ENCODE measurements at regions not wholly inside any gene's neighbourhood (a gene's known extent, or its start where the extent isn't known, plus 50 kb on each side); places are given as distances from the start of the nearest gene placed in this dataset.

DNA sequence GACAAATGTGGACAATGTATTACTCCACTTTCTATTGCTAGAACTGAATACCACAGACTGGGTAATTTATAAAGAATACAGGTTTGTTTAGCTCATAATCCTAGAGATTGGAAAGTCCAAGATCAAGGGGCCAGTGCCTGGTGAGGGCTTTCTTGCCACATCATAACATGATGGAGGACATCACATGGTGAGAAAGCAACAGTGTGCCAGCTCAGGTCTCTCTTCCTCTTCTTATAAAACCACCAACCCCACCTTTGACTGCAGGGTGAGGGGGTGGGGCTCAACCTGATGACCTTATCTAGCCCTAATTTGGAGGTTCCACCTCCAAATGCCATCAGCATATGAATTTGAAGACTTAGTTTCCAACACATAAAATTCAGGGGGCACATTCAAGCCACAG is 105.7 kb upstream of the CXorf66 start:
- Histone ChIP-seq H3K9ac (ENCODE audit: control insufficient read depth, insufficient read depth, low read length) (no peak overlapping the region), H3K27ac (ENCODE audit: control insufficient read depth, insufficient read depth) (no peak overlapping the region), H3K79me2 (ENCODE audit: control insufficient read depth, insufficient read depth, low read length) (no peaks in the 10 kb centered on the region), H3K4me1 (ENCODE audit: control insufficient read depth, insufficient read depth, low read length) (no peaks in the 10 kb centered on the region), H2AFZ (ENCODE audit: control insufficient read depth, low read depth, low read length) (no peak overlapping the region), H4K20me1 (ENCODE audit: control insufficient read depth, insufficient read depth) (no peaks in the 10 kb centered on the region), H3K9me3 (replicated peaks; ENCODE audit: control insufficient read depth, insufficient read depth, low read length) (no peaks in the 10 kb centered on the region), H3K4me3 (no peak overlapping the region), H3K27me3 (replicated peaks in 1 of 2; ENCODE audit: control insufficient read depth in 2 of 2, insufficient read depth in 2 of 2, low read length in 1 of 2) (no peaks in the 10 kb centered on the region), H3K4me2 (ENCODE audit: control insufficient read depth, insufficient read depth) (no peak overlapping the region), H3K36me3 (ENCODE audit: control insufficient read depth in 2 of 2, insufficient read depth in 2 of 2, low read length in 1 of 2) (no peaks in the 10 kb centered on the region)
- in situ Hi-C loops (cut with MboI) (loop anchor here (25.0 kb wide), 1 partner anchor 591 kb away; no protein-coding TSS in a partner anchor), intact Hi-C loops (cut with micrococcal nuclease; ENCODE audit: unreplicated experiment) (no loop called here)
- BruUV-seq (replicated peaks), result no TSS peak
- ChIA-PET POLR2A (no interaction called here), SMC1A (ENCODE audit: uncharacterized antibody, unreplicated experiment) (no interaction called here), CTCF (interaction anchor here (0.9 to 1.0 kb wide), 2 partner anchors 13 to 14 kb away, joined by 3 read pairs; no protein-coding TSS in a partner anchor), RAD21 (ENCODE audit: unreplicated experiment) (no interaction called here)
- FAIRE-seq (no peak), ATAC-seq (no peak), DNase-seq (ENCODE audit: low read depth, low spot score) (no peak)
- TF ChIP-seq SMAD1 (IDR thresholded peaks at IDR 0.05; ENCODE audit: low read depth, partially characterized antibody), result no peak
- TF ChIP-seq IKZF1 (conservative IDR thresholded peaks at IDR 0.05), result no peak

DNA sequence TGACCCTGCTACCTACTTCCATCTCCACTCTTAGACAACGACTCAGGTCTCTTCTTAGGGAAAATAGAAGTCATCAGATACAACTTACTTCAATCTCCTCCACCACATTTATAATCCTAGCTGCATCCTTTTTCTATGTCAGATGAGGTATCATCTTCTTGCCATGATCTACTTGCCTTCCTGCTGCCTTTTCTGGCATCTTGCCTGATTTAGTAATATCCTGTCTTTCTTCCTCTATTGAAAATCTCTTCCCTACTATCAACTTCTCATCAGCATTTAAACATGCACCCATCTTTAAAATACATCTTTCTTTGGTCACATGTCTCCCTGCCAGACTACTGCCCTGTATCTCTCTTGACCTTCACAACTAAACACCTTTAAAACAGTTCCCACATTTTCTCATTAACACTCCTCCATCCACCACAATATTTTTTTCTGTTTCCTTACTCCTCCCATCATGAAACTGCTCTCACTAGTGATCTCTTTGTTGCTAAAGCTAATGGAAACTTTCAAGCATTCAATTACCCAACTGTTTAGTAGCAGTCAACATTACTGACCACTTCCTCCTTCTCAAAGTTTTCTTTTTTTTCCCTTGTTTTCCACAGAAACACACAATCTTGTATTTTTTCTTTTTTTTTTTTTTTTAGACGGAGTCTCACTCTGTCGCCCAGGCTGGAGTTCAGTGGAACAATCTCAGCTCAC is 100.8 kb upstream of the CXorf66 start:
- in situ Hi-C loops (cut with MboI), result loop anchor here (25.0 kb wide), 1 partner anchor 596 kb away; no protein-coding TSS in a partner anchor
- ATAC-seq, result no peak; the same call in 2 of the 3 replicates
- Histone ChIP-seq H3K9ac (ENCODE audit: control insufficient read depth, insufficient read depth, low read length) (no peak overlapping the region), H2AFZ (ENCODE audit: control insufficient read depth, low read depth, low read length) (no peak overlapping the region), H3K36me3 (ENCODE audit: control insufficient read depth in 2 of 2, insufficient read depth in 2 of 2, low read length in 1 of 2) (no peaks in the 10 kb centered on the region), H3K27ac (ENCODE audit: control insufficient read depth, insufficient read depth) (no peak overlapping the region), H3K4me1 (ENCODE audit: control insufficient read depth, insufficient read depth, low read length) (no peaks in the 10 kb centered on the region), H3K4me2 (ENCODE audit: control insufficient read depth, insufficient read depth) (no peak overlapping the region), H3K4me3 (no peak overlapping the region), H4K20me1 (ENCODE audit: control insufficient read depth, insufficient read depth) (no peaks in the 10 kb centered on the region), H3K9me3 (replicated peaks; ENCODE audit: control insufficient read depth, insufficient read depth, low read length) (no peaks in the 10 kb centered on the region), H3K27me3 (replicated peaks in 1 of 2; ENCODE audit: control insufficient read depth in 2 of 2, insufficient read depth in 2 of 2, low read length in 1 of 2) (no peaks in the 10 kb centered on the region), H3K79me2 (ENCODE audit: control insufficient read depth, insufficient read depth, low read length) (no peaks in the 10 kb centered on the region)
- CTCF ChIA-PET, result interaction anchor here (0.7 to 2.7 kb wide), 2 partner anchors 9 to 1423 kb away, joined by 3 to 8 read pairs; no protein-coding TSS in a partner anchor
- DNase-seq (ENCODE audit: low read depth, low spot score), result no peak
- no TSS peak for BruUV-seq (replicated peaks)
- SMC1A ChIA-PET (ENCODE audit: uncharacterized antibody, unreplicated experiment), result no interaction called here
- POLR2A ChIA-PET, result no interaction called here
- RAD21 ChIA-PET (ENCODE audit: unreplicated experiment), result no interaction called here
- FAIRE-seq, result no peak
- intact Hi-C loops (cut with micrococcal nuclease; ENCODE audit: unreplicated experiment), result no loop called here
- WGBS (ENCODE audit: insufficient coverage, insufficient replicate concordance, low lambda C conversion rate, missing lambda C conversion rate), result 0% methylated on average over 1 of the region's 3 CpGs
- TF ChIP-seq, protein P1, sequence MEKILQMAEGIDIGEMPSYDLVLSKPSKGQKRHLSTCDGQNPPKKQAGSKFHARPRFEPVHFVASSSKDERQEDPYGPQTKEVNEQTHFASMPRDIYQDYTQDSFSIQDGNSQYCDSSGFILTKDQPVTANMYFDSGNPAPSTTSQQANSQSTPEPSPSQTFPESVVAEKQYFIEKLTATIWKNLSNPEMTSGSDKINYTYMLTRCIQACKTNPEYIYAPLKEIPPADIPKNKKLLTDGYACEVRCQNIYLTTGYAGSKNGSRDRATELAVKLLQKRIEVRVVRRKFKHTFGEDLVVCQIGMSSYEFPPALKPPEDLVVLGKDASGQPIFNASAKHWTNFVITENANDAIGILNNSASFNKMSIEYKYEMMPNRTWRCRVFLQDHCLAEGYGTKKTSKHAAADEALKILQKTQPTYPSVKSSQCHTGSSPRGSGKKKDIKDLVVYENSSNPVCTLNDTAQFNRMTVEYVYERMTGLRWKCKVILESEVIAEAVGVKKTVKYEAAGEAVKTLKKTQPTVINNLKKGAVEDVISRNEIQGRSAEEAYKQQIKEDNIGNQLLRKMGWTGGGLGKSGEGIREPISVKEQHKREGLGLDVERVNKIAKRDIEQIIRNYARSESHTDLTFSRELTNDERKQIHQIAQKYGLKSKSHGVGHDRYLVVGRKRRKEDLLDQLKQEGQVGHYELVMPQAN (conservative IDR thresholded peaks at IDR 0.05), result no peak
- no peak for TF ChIP-seq SMAD1 (IDR thresholded peaks at IDR 0.05; ENCODE audit: low read depth, partially characterized antibody)
- TF ChIP-seq WRNIP1 (IDR thresholded peaks at IDR 0.05; ENCODE audit: borderline replicate concordance, low read depth, low read length), result no peak
- TF ChIP-seq, protein P2, sequence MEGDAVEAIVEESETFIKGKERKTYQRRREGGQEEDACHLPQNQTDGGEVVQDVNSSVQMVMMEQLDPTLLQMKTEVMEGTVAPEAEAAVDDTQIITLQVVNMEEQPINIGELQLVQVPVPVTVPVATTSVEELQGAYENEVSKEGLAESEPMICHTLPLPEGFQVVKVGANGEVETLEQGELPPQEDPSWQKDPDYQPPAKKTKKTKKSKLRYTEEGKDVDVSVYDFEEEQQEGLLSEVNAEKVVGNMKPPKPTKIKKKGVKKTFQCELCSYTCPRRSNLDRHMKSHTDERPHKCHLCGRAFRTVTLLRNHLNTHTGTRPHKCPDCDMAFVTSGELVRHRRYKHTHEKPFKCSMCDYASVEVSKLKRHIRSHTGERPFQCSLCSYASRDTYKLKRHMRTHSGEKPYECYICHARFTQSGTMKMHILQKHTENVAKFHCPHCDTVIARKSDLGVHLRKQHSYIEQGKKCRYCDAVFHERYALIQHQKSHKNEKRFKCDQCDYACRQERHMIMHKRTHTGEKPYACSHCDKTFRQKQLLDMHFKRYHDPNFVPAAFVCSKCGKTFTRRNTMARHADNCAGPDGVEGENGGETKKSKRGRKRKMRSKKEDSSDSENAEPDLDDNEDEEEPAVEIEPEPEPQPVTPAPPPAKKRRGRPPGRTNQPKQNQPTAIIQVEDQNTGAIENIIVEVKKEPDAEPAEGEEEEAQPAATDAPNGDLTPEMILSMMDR (IDR thresholded peaks at IDR 0.05 in 2 of 3, conservative IDR thresholded peaks at IDR 0.05 in 1 of 3; ENCODE audit: control insufficient read depth in 2 of 3, extremely low read depth in 1 of 3, insufficient read depth in 1 of 3, low read depth in 3 of 3, low read length in 3 of 3), result no peak
- no peak for TF ChIP-seq TARDBP (IDR thresholded peaks at IDR 0.05; ENCODE audit: borderline replicate concordance)
- peak; percentile 48; the same call in 1 of the 2 replicates for TF ChIP-seq MTA2 (IDR thresholded peaks at IDR 0.05; ENCODE audit: low read depth)
- TF ChIP-seq DPF2 (IDR thresholded peaks at IDR 0.05), result no peak
- TF ChIP-seq, protein P3, sequence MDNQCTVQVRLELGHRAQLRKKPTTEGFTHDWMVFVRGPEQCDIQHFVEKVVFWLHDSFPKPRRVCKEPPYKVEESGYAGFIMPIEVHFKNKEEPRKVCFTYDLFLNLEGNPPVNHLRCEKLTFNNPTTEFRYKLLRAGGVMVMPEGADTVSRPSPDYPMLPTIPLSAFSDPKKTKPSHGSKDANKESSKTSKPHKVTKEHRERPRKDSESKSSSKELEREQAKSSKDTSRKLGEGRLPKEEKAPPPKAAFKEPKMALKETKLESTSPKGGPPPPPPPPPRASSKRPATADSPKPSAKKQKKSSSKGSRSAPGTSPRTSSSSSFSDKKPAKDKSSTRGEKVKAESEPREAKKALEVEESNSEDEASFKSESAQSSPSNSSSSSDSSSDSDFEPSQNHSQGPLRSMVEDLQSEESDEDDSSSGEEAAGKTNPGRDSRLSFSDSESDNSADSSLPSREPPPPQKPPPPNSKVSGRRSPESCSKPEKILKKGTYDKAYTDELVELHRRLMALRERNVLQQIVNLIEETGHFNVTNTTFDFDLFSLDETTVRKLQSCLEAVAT (IDR thresholded peaks at IDR 0.05), result no peak
